Large intestine (tissue), 3 donors: ENCODE measurements at regions not wholly inside any gene's neighbourhood (a gene's known extent, or its start where the extent isn't known, plus 50 kb on each side); places are given as distances from the start of the nearest gene placed in this dataset.

Experiments
- DNase-seq, 2 donors: peaks; one replicate each; pipeline versions ENCODE4 v3.0.0 to v3.0.0-alpha.2; 2013
- H3K27ac ChIP-seq: one replicate; pipeline ENCODE4 v1.5.1; 2013; ENCODE audit warnings: low read length
- H3K27me3 ChIP-seq: 2 replicates; pipeline ENCODE4 v1.6.1; 2013; ENCODE audit warnings: low read length; ENCODE audit not compliant: control insufficient read depth, insufficient read depth
- H3K36me3 ChIP-seq: 2 replicates; pipeline ENCODE4 v1.6.1; 2013; ENCODE audit warnings: low read length; ENCODE audit not compliant: control insufficient read depth, insufficient read depth
- H3K4me1 ChIP-seq: one replicate; pipeline ENCODE4 v1.6.1; 2013; ENCODE audit warnings: low read length; ENCODE audit not compliant: control insufficient read depth, insufficient read depth
- H3K4me3 ChIP-seq: one replicate; pipeline ENCODE4 v1.5.1; 2013; ENCODE audit warnings: low read length
- H3K9me3 ChIP-seq: one replicate; pipeline ENCODE4 v1.6.1; 2013; ENCODE audit warnings: mild to moderate bottlenecking, low read depth, low read length, moderate library complexity; ENCODE audit not compliant: control insufficient read depth
- WGBS: methylation state at CpG from one replicate; pipeline ENCODE4 v1.1.5; 2013; ENCODE audit warnings: low lambda C conversion rate; ENCODE audit not compliant: insufficient coverage; 5-methylcytosine and 5-hydroxymethylcytosine counted together

- Histone ChIP-seq H3K4me1 (no peaks in the 10 kb centered on the region), H3K9me3 (no peaks in the 10 kb centered on the region), H3K27ac (no peak overlapping the region), H3K27me3 (no peaks in the 10 kb centered on the region), H3K4me3 (no peak overlapping the region), H3K36me3 (no peaks in the 10 kb centered on the region)
- WGBS: 81% methylated on average over 6 of the region's 11 CpGs
- no peak for DNase-seq
Measured at GRCh38 chr18:11283479-11284161, 134.3 kb upstream of the PIEZO2 start.

DNA sequence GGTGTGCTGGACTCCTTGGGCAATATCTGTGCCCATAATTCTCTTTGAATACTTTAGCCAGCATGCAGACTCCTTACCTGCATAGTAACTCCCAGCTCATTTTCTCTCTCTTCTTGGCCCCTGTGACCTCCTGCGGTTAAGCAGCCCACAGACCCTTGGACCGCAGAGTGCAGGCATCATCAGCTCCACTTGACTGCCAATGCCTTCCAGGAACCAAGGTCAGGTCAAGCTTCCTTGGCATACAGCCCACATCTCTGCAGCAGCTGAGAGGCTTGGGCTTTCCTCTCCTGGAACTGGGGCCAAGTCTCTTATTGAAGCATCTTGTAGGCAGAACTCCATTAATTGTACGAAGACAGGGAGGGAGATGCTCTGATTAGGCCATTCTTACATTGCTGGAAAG is 130.1 kb upstream of the PIEZO2 start:
- H3K27ac ChIP-seq: no peak overlapping the region
- H3K27me3 ChIP-seq: no peaks in the 10 kb centered on the region
- no peaks in the 10 kb centered on the region for H3K4me1 ChIP-seq
- no peaks in the 10 kb centered on the region for H3K9me3 ChIP-seq
- no CpG with 5 or more reads among the region's 3 CpGs for WGBS
- no peak overlapping the region for H3K4me3 ChIP-seq
- DNase-seq: no peak
- H3K36me3 ChIP-seq: no peaks in the 10 kb centered on the region

- H3K9me3 ChIP-seq: no peaks in the 10 kb centered on the region
- no peak overlapping the region for H3K27ac ChIP-seq
- no peaks in the 10 kb centered on the region for H3K36me3 ChIP-seq
- DNase-seq: no peak
- no peaks in the 10 kb centered on the region for H3K27me3 ChIP-seq
- no peaks in the 10 kb centered on the region for H3K4me1 ChIP-seq
- no peak overlapping the region for H3K4me3 ChIP-seq
- WGBS: no CpG with 5 or more reads among the region's 2 CpGs
Measured at GRCh38 chr18:11276678-11277077, 127.3 kb upstream of the PIEZO2 start.

DNA sequence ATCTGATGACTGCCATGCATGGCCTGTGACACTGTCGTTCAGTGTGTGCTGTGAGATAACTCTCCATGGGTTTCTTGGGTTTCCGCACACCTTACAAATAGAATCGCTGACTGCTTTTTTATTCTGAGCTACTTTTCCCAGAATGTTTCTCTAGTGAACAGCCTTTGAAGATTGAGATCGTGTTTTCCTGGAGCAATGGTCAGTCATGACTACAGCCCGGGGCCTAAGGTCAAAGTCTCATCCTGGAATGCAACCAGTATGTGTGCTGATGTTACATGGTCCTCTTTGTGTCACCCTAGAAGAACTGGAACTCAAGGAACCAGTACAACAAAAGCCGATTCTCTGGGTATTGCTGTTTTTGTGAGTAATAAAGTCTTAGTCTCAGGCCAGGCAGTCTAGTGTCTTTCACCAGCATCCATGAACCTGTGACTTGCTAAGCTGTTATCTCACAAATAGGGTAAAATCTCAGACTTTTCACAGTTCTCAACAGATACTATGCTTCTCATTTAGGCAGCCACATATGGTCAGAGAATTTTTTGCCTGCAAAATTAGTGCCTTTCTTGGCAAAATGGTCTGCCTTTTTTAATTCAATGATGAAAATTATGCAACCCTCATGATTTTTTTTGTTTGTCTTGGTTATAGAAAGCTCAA is 124.9 kb upstream of the PIEZO2 start:
- Histone ChIP-seq H3K9me3 (no peaks in the 10 kb centered on the region), H3K36me3 (no peaks in the 10 kb centered on the region), H3K4me3 (no peak overlapping the region), H3K4me1 (no peaks in the 10 kb centered on the region), H3K27ac (peak overlapping the region; percentile 64), H3K27me3 (no peaks in the 10 kb centered on the region)
- DNase-seq: peak; percentile 58 to 71
- no CpG with 5 or more reads among the region's 6 CpGs for WGBS

- Histone ChIP-seq H3K9me3 (no peaks in the 10 kb centered on the region), H3K4me1 (no peaks in the 10 kb centered on the region), H3K4me3 (no peak overlapping the region), H3K36me3 (no peaks in the 10 kb centered on the region), H3K27ac (no peak overlapping the region), H3K27me3 (peaks cover 3% of the 10 kb centered on the region)
- no peak for DNase-seq
- 80% methylated on average over 1 of the region's 7 CpGs for WGBS
Measured at GRCh38 chr18:11272516-11272915, 123.1 kb upstream of the PIEZO2 start.

GRCh38 chr18:11271954-11272353 is 122.6 kb upstream of the PIEZO2 start:
- H3K27me3 ChIP-seq: peaks cover 3% of the 10 kb centered on the region
- WGBS: 67% methylated on average over 1 of the region's 3 CpGs
- no peak for DNase-seq
- no peak overlapping the region for H3K27ac ChIP-seq
- no peaks in the 10 kb centered on the region for H3K9me3 ChIP-seq
- no peaks in the 10 kb centered on the region for H3K36me3 ChIP-seq
- no peaks in the 10 kb centered on the region for H3K4me1 ChIP-seq
- H3K4me3 ChIP-seq: no peak overlapping the region

- Histone ChIP-seq H3K4me1 (no peaks in the 10 kb centered on the region), H3K36me3 (no peaks in the 10 kb centered on the region), H3K27ac (peak overlapping the region; percentile 21), H3K4me3 (no peak overlapping the region), H3K27me3 (peaks cover 3% of the 10 kb centered on the region), H3K9me3 (no peaks in the 10 kb centered on the region)
- 71% methylated on average over 1 of the region's 8 CpGs for WGBS
- no peak for DNase-seq
Measured at GRCh38 chr18:11269257-11269656, 119.9 kb upstream of the PIEZO2 start.

- Histone ChIP-seq H3K27me3 (peaks cover 3% of the 10 kb centered on the region), H3K36me3 (no peaks in the 10 kb centered on the region), H3K9me3 (no peaks in the 10 kb centered on the region), H3K4me3 (no peak overlapping the region), H3K4me1 (no peaks in the 10 kb centered on the region), H3K27ac (peak overlapping the region; percentile 21)
- whole genome bisulfite sequencing: 64% methylated on average over 5 of the region's 9 CpGs
- peak; percentile 19 to 30 for DNase-seq
Measured at GRCh38 chr18:11268741-11269233, 119.4 kb upstream of the PIEZO2 start.

DNA sequence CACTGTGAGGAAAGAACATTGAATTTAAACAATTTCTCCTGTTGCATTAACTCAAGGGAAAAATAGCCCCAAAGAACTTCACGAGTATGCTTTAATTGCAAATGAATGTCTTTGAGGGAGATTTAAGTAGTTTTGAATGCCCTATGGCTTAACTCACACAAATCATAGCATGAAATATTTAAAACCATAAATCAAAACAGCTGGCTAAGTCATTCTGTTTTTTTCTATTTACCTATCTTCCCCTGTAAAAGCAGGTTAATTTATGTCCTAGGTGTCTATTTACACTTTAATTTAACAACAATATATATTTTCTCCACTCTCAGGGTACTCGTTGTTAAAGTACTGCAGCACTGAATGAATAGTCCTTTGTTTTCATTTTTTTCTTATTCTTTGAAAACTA is 118.8 kb upstream of the PIEZO2 start:
- no peak overlapping the region for H3K4me3 ChIP-seq
- H3K36me3 ChIP-seq: no peaks in the 10 kb centered on the region
- peaks cover 3% of the 10 kb centered on the region for H3K27me3 ChIP-seq
- no peaks in the 10 kb centered on the region for H3K4me1 ChIP-seq
- WGBS: 61% methylated on average over 2 of the region's 2 CpGs
- no peaks in the 10 kb centered on the region for H3K9me3 ChIP-seq
- H3K27ac ChIP-seq: no peak overlapping the region
- no peak for DNase-seq

GRCh38 chr18:11266781-11267480 is 117.6 kb upstream of the PIEZO2 start:
- 93% methylated on average over 6 of the region's 10 CpGs for WGBS
- H3K9me3 ChIP-seq: peaks cover 3% of the 10 kb centered on the region
- H3K27me3 ChIP-seq: peaks cover 3% of the 10 kb centered on the region
- H3K36me3 ChIP-seq: no peaks in the 10 kb centered on the region
- DNase-seq: no peak
- H3K4me1 ChIP-seq: no peaks in the 10 kb centered on the region
- no peak overlapping the region for H3K27ac ChIP-seq
- H3K4me3 ChIP-seq: no peak overlapping the region
